ENCODE measurements at regions not wholly inside any gene's neighbourhood (a gene's known extent, or its start where the extent isn't known, plus 50 kb on each side); places are given as distances from the start of the nearest gene placed in this dataset.
"Not testable (repeated sequence)": the region's sequence is repeated elsewhere in the genome, so short reads cannot be mapped to it uniquely, and the experiment has no call there.

- no peak overlapping the region for H3K4me3 ChIP-seq (replicated peaks; ENCODE audit: low read depth, low read length)
- no peak for DNase-seq (ENCODE audit: low read depth)
- TF ChIP-seq CTCF (IDR thresholded peaks at IDR 0.05; ENCODE audit: low read length, missing control alignments), result no peak
Measured at GRCh38 chr3:177802151-177802900, 605.0 kb upstream of the TBL1XR1 start.

- no peak for TF ChIP-seq CTCF (IDR thresholded peaks at IDR 0.05; ENCODE audit: low read length, missing control alignments)
- H3K4me3 ChIP-seq (replicated peaks; ENCODE audit: low read depth, low read length), result no peak overlapping the region
- DNase-seq (ENCODE audit: low read depth), result no peak
Measured at GRCh38 chr3:177803500-177803899, 606.2 kb upstream of the TBL1XR1 start.

- no peak overlapping the region for H3K4me3 ChIP-seq (replicated peaks; ENCODE audit: low read depth, low read length)
- no peak for DNase-seq (ENCODE audit: low read depth)
- no peak for TF ChIP-seq CTCF (IDR thresholded peaks at IDR 0.05; ENCODE audit: low read length, missing control alignments)
Measured at GRCh38 chr3:177804032-177804431, 606.8 kb upstream of the TBL1XR1 start.

- TF ChIP-seq CTCF (IDR thresholded peaks at IDR 0.05; ENCODE audit: low read length, missing control alignments), result no peak
- DNase-seq (ENCODE audit: low read depth), result no peak
- H3K4me3 ChIP-seq (replicated peaks; ENCODE audit: low read depth, low read length), result no peak overlapping the region
Measured at GRCh38 chr3:177804646-177805045, 607.4 kb upstream of the TBL1XR1 start.

- no peak overlapping the region for H3K4me3 ChIP-seq (replicated peaks; ENCODE audit: low read depth, low read length)
- no peak for TF ChIP-seq CTCF (IDR thresholded peaks at IDR 0.05; ENCODE audit: low read length, missing control alignments)
- DNase-seq (ENCODE audit: low read depth), result no peak
Measured at GRCh38 chr3:177807150-177807875, 610.0 kb upstream of the TBL1XR1 start.

- H3K4me3 ChIP-seq (replicated peaks; ENCODE audit: low read depth, low read length); DNase-seq (ENCODE audit: low read depth): not testable (repeated sequence)
Measured at GRCh38 chr3:177808928-177809478, 611.7 kb upstream of the TBL1XR1 start.

- DNase-seq (ENCODE audit: low read depth), result peak; percentile 89
Measured at GRCh38 chr3:177810162-177810623, 612.9 kb upstream of the TBL1XR1 start.

More at GRCh38 chr3:177810162-177810623, 612.9 kb upstream of the TBL1XR1 start:
- H3K4me3 ChIP-seq (replicated peaks; ENCODE audit: low read depth, low read length), result no peak overlapping the region
- no peak for TF ChIP-seq CTCF (IDR thresholded peaks at IDR 0.05; ENCODE audit: low read length, missing control alignments)

All from fibroblast of pulmonary artery (primary cell).